ENCODE measurements at regions not wholly inside any gene's neighbourhood (a gene's known extent, or its start where the extent isn't known, plus 50 kb on each side); places are given as distances from the start of the nearest gene placed in this dataset.

DNA sequence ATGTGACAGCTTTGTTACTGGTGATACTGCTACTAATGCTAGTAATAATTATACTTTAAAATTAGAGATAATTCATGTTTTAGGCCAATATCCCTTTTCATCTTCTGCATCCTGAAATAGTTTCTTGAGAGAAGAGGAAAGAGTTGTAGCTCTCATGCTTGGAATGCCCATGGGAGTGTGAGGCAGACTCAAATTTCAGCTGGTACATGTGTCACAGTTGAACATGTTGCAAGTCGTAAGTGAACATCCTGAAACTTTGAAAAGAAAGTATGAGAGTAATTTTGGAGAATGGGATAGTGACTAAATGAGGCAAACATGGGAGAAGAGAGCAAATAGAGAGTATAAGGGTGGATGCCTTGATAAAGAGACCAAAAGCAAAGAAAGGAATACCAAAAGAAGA is 168.0 kb downstream of the TMTC3 start:
- no peak for DNase-seq (ENCODE audit: low read depth in 3 of 3, low spot score in 1 of 3)

DNA sequence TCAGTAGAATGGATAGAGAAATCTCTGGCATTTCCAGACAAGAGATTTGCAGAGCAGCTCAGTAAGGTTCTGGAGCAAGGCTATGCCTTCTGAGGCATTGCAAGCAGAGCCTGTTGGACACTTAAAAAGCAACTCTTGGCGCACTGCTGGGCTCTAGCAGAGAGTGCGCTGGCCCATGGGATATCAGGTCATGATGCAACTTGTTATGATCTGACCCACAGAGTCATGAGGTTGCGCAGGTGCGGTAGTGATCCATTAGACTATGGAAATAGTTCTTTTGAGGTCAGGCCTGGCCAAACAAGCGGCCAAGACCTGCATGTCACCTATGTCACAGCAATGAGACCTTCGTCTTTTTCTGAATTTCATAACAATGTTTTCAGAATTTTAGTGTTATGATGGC is 168.6 kb downstream of the TMTC3 start:
- no peak for DNase-seq (ENCODE audit: low read depth in 3 of 3, low spot score in 1 of 3)

DNA sequence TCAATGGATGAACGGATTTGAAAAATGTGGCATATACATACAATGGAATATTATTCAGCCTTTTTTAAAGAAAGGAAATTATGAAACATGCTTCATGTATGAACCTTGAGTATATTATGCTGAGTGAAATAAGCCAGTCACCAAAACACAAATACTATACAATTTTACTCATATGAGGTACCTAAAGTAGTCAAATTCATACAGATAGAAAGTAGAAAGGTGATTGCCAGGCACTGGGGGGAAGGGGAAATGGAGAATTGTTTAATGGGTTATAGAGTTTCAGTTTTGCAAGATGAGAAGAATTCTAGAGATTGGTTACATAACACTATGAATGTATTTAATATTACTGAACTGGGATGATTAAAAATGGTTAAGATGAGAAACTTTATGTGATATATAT is 171.4 kb downstream of the TMTC3 start:
- DNase-seq (ENCODE audit: low read depth in 3 of 3, low spot score in 1 of 3) = no peak

DNA sequence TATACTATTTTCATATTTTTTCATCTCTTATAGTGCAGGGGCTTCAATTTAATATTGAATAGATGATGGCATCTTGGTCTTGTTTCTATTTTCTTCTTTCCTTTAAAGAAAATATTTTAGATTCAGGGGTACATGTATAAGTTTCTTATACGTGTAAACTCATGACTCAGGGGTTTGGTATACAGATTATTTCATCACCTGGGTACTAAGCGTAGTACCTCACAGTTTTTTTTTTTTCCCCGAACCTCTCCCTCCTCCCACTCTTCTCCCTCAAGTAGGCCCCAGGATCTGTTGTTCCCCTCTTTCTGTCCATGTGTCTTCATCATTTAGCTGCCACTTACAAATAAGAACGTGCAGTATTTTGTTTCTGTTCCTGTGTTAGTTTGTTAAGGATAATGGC is 172.6 kb downstream of the TMTC3 start:
- no peak for DNase-seq (ENCODE audit: low read depth in 3 of 3, low spot score in 1 of 3)

DNA sequence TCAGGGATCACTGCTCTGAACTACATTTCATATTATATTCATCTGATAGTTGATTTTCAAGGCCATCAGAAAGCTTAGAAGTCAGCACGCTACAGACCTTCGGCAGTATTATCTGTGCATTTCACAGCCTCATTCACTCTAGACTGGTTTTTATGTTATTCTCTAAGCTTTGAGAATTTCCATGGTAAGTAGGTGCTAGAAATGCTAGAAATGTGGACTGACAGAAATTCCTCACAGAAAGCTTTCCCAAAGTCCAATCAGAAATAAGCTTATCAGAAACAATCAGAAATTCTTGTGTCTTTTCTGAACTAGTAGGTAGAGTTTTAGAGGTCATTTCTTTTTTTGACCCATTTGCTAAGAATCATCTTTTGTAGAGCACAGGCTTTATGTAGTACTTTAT is 176.6 kb downstream of the TMTC3 start:
- DNase-seq (ENCODE audit: low read depth in 3 of 3, low spot score in 1 of 3) = no peak

DNA sequence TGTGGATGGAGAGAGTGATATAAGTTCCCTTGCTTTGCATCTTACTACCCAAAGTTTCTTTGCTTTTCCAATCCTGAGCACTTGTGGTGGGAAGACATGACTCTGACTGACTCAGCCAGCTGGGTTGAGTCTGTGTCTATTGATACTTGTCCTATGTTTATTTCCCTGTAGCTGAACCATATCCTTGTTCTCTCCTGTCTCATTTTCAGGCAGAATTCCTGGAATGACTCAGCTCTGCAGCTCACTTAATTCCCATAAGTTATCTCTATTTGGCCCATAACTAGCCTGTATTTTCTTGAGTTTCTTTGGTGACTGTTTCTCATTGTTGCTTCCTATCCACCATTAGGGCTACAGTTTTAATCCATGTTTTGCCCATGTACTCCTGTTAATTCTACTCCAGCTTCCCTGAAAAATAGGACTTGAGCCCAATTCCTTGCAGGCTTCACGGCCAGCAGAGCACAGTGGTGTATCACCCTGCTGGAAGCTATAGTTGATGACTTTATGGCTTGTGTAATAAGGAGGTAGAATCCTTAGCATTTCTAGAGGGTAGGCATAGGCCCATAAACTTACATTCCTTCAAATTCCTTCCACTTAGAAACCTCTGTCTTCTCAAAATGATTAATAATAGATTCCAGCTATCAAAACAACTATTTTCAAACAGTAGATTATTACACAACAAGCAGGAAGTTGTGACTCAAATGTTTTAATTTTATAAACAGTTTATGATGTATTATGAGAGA is 183.1 kb downstream of the TMTC3 start:
- DNase-seq (ENCODE audit: low read depth in 3 of 3, low spot score in 1 of 3) = no peak

DNA sequence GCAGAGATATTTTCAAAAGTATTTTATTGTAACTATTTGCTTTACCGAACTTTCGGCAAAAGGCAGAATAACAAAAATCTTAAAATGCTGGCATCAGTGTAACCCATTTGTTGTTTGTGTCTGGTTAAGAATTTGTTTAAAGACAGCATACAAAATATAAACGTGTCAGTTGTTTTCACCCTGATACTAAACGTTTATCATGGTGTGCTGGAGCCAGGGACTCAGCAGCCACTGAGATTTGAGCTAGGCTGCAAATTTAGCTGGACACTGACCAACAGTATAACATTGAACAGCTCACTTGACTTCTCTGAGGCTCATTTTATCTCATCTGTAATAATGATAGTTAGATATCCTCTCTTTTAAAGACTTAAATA is 183.7 kb downstream of the TMTC3 start:
- DNase-seq (ENCODE audit: low read depth in 3 of 3, low spot score in 1 of 3) = no peak

DNA sequence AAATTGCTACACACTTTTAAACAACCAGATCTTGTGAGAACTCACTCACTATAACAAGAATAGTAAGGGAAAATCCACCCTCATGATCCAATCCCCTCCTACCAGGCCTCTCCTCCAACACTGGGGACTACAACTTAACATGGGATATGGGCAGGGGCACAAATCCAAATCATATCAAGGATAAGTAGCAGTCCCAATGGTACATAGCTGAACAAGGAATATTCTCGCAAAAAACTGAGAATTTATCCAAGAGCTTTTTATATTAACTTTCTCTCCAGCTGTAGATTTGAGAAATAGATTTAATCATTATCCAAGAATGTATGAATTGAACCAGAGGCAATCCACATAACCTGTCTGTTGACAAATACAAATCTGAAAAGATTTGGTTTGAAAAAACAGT is 185.2 kb downstream of the TMTC3 start:
- DNase-seq (ENCODE audit: low read depth in 3 of 3, low spot score in 1 of 3) = no peak

DNA sequence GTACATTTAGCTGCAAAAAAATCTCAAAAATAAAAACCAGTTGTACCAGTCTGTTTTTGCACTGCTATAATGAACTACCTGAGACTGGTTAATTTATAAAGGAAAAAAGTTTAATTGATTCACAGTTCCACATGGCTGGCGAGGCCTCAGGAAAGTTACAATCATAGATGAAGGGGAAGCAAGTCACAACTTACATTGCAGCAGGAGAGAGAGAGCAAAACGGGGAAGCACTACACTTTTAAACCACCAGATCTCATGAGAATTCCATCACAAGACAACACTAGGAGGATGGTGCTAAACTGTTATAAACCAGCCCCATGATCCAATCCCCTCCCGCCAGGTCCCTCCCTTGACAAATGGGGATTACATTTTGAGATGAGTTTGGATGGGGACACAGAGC is 186.0 kb downstream of the TMTC3 start:
- DNase-seq (ENCODE audit: low read depth in 3 of 3, low spot score in 1 of 3) = no peak

DNA sequence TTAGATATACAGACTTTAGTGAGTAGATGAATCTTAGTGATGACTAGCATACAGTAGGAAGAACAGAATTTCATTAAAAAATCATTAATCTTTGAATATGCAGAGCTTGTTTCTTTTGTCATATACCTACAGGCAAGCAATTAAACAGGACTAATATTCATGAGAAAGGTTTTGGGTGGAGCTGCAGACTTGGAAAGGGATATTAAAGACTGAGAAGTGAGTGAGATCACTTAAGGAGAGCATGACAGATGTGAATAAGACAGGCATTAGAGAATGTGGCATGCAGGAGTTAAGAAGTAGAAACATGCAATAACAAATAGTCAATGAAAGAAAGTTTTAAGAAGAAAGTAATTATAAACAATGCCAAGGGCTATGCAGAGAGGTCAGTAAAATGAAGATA is 187.7 kb downstream of the TMTC3 start:
- no peak for DNase-seq (ENCODE audit: low read depth in 3 of 3, low spot score in 1 of 3)

DNA sequence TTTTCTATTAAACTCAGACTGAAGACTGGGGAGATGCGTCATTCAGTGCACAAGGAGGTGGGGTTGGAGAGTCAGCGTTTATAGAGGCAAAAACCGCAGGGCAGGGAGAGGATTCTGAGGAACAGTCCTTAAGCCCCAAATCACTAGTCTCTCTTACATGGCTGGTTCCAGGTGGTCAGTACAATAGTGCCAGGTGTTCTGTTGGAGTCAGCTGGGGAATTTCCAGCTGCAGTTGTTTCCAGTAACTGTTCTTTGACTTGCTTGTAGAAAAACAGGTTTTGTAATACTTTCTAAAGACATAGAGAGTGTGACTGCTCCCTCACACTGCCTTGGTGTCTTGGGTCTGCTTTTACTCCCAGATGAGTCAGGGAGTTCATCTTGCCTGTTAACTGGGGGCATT is 192.2 kb downstream of the TMTC3 start:
- no peak for DNase-seq (ENCODE audit: low read depth in 3 of 3, low spot score in 1 of 3)

DNA sequence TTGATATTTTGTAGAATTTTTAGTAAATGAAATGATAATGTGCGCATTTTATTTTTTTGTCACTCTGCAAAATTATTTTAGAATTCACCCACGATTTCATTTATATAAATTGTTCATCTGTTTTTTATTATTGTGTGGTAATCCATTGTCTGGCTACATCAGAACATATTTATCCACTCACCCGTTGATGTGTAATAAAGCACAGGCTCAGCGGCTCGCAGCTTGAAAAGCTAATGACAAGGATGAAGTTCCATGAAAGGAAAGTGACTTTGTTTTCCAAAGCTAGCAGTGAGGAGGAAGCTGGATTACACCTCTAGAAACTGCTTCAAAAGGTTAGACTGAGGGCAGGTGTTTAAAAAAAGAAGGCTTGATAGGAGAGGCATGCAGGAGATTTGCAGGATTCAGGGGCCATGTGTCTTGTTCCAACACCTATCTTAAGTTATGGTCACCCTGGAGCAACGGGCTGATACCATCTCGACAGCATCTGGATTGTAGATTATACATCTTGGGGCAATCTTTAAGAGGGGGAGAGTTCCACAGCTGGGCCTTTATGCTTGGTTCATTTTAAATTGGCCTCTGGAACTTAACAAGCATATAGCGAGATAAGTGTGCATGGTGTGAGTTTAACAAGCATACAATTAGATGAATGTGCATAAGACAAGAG is 194.1 kb downstream of the TMTC3 start:
- DNase-seq (ENCODE audit: low read depth in 3 of 3, low spot score in 1 of 3) = no peak

DNA sequence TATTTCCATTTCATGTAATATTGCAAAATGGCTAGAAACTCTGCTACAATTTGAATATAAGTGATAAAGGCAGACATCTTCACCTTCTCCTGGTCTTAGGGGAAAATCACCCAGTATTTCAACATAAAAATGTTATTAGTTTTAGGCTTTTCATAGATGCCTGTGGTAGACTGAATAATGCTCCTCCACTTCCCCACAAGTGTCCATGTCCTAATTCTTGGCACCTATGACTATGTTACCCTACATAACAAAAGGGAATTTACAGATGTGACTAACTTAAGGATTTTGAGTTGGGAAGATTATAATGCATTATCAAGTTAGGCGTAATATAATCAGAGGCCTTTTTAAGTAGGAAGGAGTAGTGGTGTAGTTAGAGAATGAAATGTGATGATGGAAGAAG is 196.4 kb downstream of the TMTC3 start:
- no peak for DNase-seq (ENCODE audit: low read depth in 3 of 3, low spot score in 1 of 3)

DNA sequence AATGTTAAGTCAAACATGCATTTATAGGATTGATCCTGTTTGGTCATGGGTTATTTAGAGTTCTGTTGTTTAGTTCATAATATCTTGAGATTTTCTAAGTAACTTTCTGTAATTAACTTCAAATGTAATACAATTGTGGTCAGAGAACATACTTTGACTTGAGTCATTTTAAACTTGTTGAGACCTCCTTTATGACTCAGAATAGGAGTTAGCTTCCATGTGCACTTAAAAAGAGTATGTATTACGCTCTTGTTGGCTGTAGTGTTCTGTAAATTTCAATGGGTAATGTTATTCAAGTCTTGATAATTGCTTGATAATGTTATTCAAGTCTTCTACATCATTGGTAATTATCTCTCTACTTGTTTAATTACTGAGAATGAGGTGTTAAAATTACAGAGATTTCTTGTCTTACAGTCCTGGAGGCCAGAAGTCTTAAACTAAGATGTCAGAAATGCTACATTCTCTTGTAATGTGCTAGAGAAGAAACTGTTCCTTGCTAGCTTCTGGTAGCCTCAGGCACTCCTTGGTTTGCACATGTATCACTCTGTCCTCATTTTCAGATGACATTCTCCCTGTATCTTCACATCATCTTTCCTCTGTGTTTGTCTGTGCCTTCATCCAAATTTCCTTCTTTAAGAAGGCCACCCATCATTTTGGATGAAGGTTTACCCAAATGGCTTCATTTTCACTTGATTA is 197.3 kb downstream of the TMTC3 start:
- DNase-seq (ENCODE audit: low read depth in 3 of 3, low spot score in 1 of 3) = no peak

DNA sequence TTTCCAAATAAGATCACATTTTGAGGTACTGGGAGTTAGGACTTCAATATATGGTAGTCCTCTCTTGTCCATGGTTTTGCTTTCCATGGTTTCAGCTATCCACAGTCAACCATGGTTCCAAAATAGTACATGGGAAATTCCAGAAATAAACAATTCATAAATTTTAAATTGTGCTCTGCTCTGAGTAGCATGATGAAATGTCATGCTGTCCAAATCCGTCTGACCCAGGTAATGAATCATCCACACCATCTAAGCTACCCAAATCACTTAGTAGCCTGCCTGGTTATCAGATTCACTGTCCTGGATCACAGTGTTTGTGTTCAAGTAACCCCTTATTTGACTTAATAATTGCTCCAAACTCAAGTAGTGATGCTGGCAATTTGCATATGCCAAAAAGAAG is 197.9 kb downstream of the TMTC3 start:
- DNase-seq (ENCODE audit: low read depth in 3 of 3, low spot score in 1 of 3) = no peak

DNA sequence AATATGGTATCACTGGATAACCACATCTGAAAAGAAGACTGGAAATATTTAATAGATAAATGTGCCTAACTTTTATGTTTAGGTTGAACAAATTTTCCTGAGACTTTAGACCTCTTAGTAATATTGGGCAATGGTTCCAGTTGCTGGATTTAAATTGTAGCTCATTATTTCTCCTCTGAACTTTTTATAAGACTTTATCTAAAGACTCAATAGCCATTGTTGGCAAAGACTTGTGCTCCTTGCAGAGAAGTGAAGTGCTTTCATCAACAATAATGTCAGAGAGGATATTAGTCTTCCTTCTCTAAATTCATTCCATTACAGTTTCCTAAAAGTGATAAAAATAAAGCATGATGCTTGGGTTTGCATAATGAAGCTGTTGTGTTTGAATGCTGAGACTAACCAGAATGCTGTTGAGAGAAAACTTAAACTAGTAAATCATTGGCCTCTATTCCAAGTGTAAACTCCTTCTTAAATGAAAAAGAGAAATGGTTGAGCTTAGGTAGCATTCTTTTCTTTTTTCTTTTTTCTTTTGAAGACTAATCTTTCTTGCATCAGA is 200.2 kb downstream of the TMTC3 start:
- DNase-seq (ENCODE audit: low read depth in 3 of 3, low spot score in 1 of 3) = no peak

DNA sequence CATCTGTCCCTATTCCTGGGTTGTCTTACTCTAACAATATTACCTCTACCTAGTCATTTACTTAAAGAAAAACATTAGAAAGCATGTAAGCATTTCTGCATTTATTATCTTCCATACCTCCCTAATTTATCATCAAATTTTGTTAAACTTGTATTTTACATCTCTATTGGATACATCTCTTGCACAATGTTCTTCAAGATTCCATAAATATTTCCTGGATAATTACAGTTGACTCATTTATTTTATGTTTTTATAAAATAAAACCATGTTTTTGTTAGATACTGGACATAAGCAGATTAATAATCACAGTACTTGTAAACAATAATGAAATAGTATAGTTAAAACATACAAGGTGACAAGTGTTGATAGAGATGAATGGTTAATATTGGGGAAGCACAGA is 209.0 kb downstream of the TMTC3 start:
- DNase-seq (ENCODE audit: low read depth in 3 of 3, low spot score in 1 of 3) = no peak

DNA sequence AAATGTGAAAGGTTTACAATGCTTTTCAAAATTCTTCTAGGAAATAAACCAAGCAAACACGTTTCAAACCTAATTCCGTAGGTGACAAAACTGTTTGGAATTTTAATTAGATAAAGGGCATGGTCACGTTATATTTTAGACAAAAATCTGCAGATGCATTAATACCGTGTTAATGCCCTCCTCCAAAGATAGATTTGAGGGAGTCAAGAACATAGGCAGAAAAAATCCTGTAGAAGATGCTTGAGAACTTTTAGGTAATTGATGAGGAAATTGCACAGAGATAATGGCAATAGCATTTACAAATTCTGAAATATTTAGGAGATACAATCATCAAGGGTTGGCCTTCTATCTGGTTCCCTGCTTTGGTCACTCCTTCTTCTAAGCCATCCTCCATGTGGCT is 212.6 kb downstream of the TMTC3 start:
- DNase-seq (ENCODE audit: low read depth in 3 of 3, low spot score in 1 of 3) = no peak

DNA sequence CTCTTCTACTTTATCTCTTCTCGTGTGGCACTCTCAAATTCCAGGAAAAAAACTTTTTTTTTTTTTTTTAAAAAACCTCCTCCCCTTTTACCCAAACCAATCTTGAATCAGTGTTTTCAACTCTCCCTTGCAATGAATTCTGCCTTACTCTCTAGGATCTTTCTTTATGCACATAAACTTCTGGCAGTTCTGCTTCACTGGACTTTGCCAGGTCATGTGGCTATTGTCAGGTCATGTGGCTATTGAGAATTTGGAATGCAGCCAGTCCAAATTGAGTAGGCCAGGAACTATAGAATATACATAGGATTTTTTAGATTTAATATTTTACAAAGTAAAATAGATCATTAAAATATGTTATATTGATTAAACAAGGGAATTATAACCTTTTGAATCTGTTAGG is 218.2 kb downstream of the TMTC3 start:
- no peak for DNase-seq (ENCODE audit: low read depth in 3 of 3, low spot score in 1 of 3)

DNA sequence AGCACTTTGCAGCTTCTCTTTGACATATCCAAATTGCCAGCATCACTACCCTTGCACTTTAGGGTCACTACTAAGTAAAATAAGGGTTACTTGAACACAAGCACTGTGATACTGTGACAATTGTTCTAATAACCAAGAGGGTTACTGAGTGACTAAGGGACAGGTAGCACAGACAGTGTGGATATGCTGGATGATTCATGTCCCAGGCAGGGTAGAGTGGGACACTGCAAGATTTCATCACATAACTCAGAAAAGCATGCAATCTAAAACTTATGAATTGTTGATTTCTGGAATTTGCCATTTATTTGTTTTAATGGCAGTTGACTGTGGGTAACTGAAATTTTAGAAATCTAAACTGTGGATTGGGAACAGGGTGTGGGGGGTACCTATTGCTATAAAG is 218.8 kb downstream of the KITLG start:
- DNase-seq (ENCODE audit: low read depth in 3 of 3, low spot score in 1 of 3) = no peak

DNA sequence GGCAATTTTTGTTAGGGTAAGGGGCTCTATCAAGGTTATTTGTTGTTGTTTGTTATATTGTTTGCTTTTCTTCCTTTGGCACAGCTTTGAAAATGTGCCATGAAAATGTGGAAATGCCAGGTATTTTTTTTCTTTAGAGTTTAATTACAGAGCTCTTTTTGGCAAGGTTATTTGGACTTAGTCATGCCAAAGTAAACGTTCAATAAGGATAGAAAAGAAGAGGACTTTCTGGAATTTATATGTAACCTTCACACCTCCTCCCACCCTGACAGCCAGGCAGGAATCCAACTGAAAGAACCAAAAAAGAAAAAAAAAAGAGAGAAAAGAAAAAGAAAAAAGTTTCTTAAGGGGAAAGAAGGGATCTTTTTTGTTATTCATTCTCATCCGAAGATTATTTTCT is 217.8 kb downstream of the KITLG start:
- no peak for DNase-seq (ENCODE audit: low read depth in 3 of 3, low spot score in 1 of 3)

DNA sequence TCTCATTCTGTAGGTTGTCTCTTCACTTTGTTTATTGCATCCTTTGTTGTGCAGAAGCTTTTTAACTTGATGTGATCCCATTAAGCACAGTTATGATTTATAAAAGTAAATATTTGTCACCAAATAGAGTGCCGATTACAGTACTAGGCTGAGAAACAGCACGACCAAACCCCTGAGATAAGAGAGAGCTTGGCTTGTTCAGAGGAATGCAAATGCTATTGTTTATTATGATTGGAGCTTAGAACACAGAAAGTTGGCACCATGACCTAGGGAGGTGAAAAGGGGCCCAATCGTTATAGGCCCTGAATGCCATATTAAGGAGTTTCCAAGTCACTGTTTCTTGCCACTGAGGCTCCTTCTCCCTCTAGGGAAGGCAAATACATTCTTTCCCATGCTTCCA is 214.9 kb downstream of the KITLG start:
- no peak for DNase-seq (ENCODE audit: low read depth in 3 of 3, low spot score in 1 of 3)

Measured in stimulated activated CD4-positive, alpha-beta T cell treated with anti-CD3 and anti-CD28 coated beads, TNF-alpha, amount 100 ng/mL, for 1 hour (primary cell).